Heart left ventricle (tissue), 16 donors: ENCODE measurements at regions not wholly inside any gene's neighbourhood (a gene's known extent, or its start where the extent isn't known, plus 50 kb on each side); places are given as distances from the start of the nearest gene placed in this dataset.

Source experiments
- ATAC-seq, 4 donors: fragments of 200-7000 bp; cut with Tn5 transposase; one replicate each; pipeline ENCODE4 v1.9.1; 2020 to 2022; ENCODE audit warnings: moderate library complexity in 4 of 4, mild to moderate bottlenecking in 3 of 4, moderate number of reproducible peaks in 1 of 4
- DNase-seq, 5 donors: peaks; one replicate each; pipeline ENCODE4 v3.0.0-alpha.2; 2020
- H3K27ac ChIP-seq, 12 donors: fragments of 200-600 bp; sonication (generic) in 4 of 12; one replicate each; pipeline versions ENCODE4 v1.5.0 to v1.8.0; 2016 to 2022; ENCODE audit warnings: mild to moderate bottlenecking in 2 of 12
- H3K27me3 ChIP-seq, 9 donors: fragments of 200-600 bp; sonication (generic) in 2 of 9; one replicate each; pipeline versions ENCODE4 v1.5.1 to v1.8.0; 2016 to 2022; ENCODE audit warnings: mild to moderate bottlenecking in 3 of 9
- H3K36me3 ChIP-seq, 9 donors: fragments of 200-600 bp; sonication (generic) in 2 of 9; one replicate each; pipeline versions ENCODE4 v1.5.0 to v1.8.0; 2018 to 2022; ENCODE audit warnings: mild to moderate bottlenecking in 2 of 9
- H3K4me1 ChIP-seq, 12 donors: fragments of 200-600 bp; sonication (generic) in 4 of 12; one replicate each; pipeline versions ENCODE4 v1.5.0 to v1.8.0; 2016 to 2022; ENCODE audit warnings: mild to moderate bottlenecking in 3 of 12
- H3K4me3 ChIP-seq, 12 donors: fragments of 200-600 bp; sonication (generic) in 4 of 12; one replicate each; pipeline versions ENCODE4 v1.5.0 to v1.8.0; 2017 to 2022; ENCODE audit warnings: mild to moderate bottlenecking in 9 of 12, moderate library complexity in 4 of 12
- H3K9me3 ChIP-seq, 12 donors: fragments of 200-600 bp; sonication (generic) in 4 of 12; one replicate each; pipeline versions ENCODE4 v1.5.0 to v1.8.0; 2016 to 2022; ENCODE audit warnings: mild to moderate bottlenecking in 1 of 12
- POLR2A ChIP-seq, 2 donors: fragments of 450-650 bp; IDR thresholded peaks; one replicate each; pipeline ENCODE4 v1.6.1; 2017; ENCODE audit warnings: antibody characterized with exemption in 2 of 2, mild to moderate bottlenecking in 2 of 2, moderate library complexity in 2 of 2
- WGBS, 4 donors: extraction: QIAGEN DNeasy Blood & Tissue Kit in 2 of 4; methylation state at CpG; one replicate each; pipeline versions ENCODE4 v1.1.5 to v1.1.7; 2013 to 2018; 5-methylcytosine and 5-hydroxymethylcytosine counted together
- intact Hi-C, 10 donors: fragments of 100-400 bp; cut with DNase I; formaldehyde crosslinking; loops; one replicate each; pipeline versions ENCODE4 v1.11.1 to v1.14.2; 2022
- TF ChIP-seq, protein P1 (sequence below), 12 donors: fragments of 200-600 bp; sonication (generic) in 4 of 12; IDR thresholded peaks; one replicate each; pipeline versions ENCODE4 v1.5.0 to v1.8.0; 2018 to 2022; ENCODE audit warnings: antibody characterized with exemption in 12 of 12, mild to moderate bottlenecking in 5 of 12
- donor health status: ischemic (EF 13 %, LVEDD 7.1; RV severe dilation, severe dysfunction).
- donor health status: healthy with polysubstance abuse.
- donor health status: DM: no; HTN: yes; CAD: no.
- donor health status: DM: no; HTN: no; CAD: no.
- donor health status: ischemic (EF 25% LVEDD 6.9; RV normal size, moderate dysfunction).
- donor health status: ischemic (EF 25% LVEDD 5.7; RV mildly dilated, moderate dysfunction).
- donor health status: healthy.
- donor health status: DM: yes; HTN: yes; CAD: no.
- donor health status: ischemic (EF 35%, LVEDD 5.7; RV mildly dilated, moderate dysfunction).
- donor health status: nonischemic (EF 11% LVEDD 7.7; RV severe dilation, severe dysfunction).
- donor health status: DM: yes; HTN: yes; CAD: no.
- donor health status: PGD.
- donor health status: ischemic (EF 29% LVEDD 5.4; RV normal size, mild dysfunction).
- donor health status: nonischemic (EF 23%, LVEDD 6.1; RV moderate dilation, normal function).

- DNase-seq = peak in 2 of 5 donors; percentile 19 to 40
- intact Hi-C loops = no loop called here
These were observed 141.6 kb upstream of the IL12B start for GRCh38 chr5:159471904-159472303.

DNA sequence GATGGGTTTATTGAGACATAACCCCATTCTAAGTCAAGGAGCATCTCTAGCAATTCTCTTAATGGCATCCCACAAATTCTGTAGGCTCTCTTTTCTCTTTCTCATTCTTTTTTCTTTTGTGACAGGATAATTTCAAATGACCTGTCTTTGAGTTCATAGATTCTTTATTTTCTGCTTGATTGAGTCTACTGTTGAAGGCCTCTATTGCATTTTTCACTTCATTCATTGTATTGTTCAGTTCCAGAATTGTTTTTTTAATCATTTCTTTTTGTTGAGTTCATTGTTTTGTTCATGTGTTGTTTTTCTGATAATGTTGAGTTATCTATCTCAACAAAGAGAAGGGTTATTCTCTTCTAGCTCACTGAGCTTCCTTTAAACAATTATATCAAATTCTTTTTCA lies 144.7 kb upstream of the IL12B start:
- no peak overlapping the region for H3K27ac ChIP-seq
- H3K4me3 ChIP-seq = no peak overlapping the region
- peaks cover 0 to 28% (median 14%) of the 10 kb centered on the region in 12 donors for H3K9me3 ChIP-seq
- intact Hi-C loops = no loop called here
- ATAC-seq (no peak), DNase-seq (no peak)
- no peaks in the 10 kb centered on the region for H3K36me3 ChIP-seq
- no peaks in the 10 kb centered on the region for H3K27me3 ChIP-seq
- peaks cover 0 to 1% (median 0%) of the 10 kb centered on the region in 12 donors for H3K4me1 ChIP-seq
- TF ChIP-seq, protein P1, sequence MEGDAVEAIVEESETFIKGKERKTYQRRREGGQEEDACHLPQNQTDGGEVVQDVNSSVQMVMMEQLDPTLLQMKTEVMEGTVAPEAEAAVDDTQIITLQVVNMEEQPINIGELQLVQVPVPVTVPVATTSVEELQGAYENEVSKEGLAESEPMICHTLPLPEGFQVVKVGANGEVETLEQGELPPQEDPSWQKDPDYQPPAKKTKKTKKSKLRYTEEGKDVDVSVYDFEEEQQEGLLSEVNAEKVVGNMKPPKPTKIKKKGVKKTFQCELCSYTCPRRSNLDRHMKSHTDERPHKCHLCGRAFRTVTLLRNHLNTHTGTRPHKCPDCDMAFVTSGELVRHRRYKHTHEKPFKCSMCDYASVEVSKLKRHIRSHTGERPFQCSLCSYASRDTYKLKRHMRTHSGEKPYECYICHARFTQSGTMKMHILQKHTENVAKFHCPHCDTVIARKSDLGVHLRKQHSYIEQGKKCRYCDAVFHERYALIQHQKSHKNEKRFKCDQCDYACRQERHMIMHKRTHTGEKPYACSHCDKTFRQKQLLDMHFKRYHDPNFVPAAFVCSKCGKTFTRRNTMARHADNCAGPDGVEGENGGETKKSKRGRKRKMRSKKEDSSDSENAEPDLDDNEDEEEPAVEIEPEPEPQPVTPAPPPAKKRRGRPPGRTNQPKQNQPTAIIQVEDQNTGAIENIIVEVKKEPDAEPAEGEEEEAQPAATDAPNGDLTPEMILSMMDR (IDR thresholded peaks at IDR 0.05) = no peak
- no peak for TF ChIP-seq POLR2A (IDR thresholded peaks at IDR 0.05)

More at GRCh38 chr5:159471904-159472303, 141.6 kb upstream of the IL12B start:
- H3K27ac ChIP-seq = no peak overlapping the region
- no peaks in the 10 kb centered on the region for H3K27me3 ChIP-seq
- peaks cover 0 to 7% (median 0%) of the 10 kb centered on the region in 12 donors for H3K4me1 ChIP-seq
- ATAC-seq = peak; percentile 45 to 77 (median 67)
- WGBS, 4 donors = 74 to 82% (median 80%) methylated on average over 2 of the region's 2 CpGs
- no peak overlapping the region for H3K4me3 ChIP-seq
- peaks cover 0 to 28% (median 14%) of the 10 kb centered on the region in 12 donors for H3K9me3 ChIP-seq
- no peaks in the 10 kb centered on the region for H3K36me3 ChIP-seq
- TF ChIP-seq POLR2A (IDR thresholded peaks at IDR 0.05) = no peak
- TF ChIP-seq, protein P1 (IDR thresholded peaks at IDR 0.05) = no peak

GRCh38 chr5:159478950-159479349 lies 148.7 kb upstream of the IL12B start:
- no peak for TF ChIP-seq POLR2A (IDR thresholded peaks at IDR 0.05)
- TF ChIP-seq, protein P1 (IDR thresholded peaks at IDR 0.05) = no peak
- DNase-seq (no peak), ATAC-seq (no peak)
- intact Hi-C loops = no loop called here
- Histone ChIP-seq H3K27me3 (no peaks in the 10 kb centered on the region), H3K9me3 (peaks cover 0 to 26% (median 14%) of the 10 kb centered on the region in 12 donors), H3K27ac (no peak overlapping the region), H3K4me3 (no peak overlapping the region), H3K36me3 (no peaks in the 10 kb centered on the region), H3K4me1 (no peaks in the 10 kb centered on the region)
- WGBS, 4 donors = 68 to 82% (median 74%) methylated on average over 1 of the region's 1 CpG

- no peak overlapping the region for H3K27ac ChIP-seq
- no peaks in the 10 kb centered on the region for H3K36me3 ChIP-seq
- no peak overlapping the region for H3K4me3 ChIP-seq
- no peak for DNase-seq
- no peaks in the 10 kb centered on the region for H3K27me3 ChIP-seq
- intact Hi-C loops = no loop called here
- TF ChIP-seq POLR2A (IDR thresholded peaks at IDR 0.05) = no peak
- TF ChIP-seq, protein P1 (IDR thresholded peaks at IDR 0.05) = no peak
- WGBS, 4 donors = 87 to 95% (median 92%) methylated on average over 2 of the region's 2 CpGs
- no peak for ATAC-seq
- H3K9me3 ChIP-seq = peaks cover 0 to 9% (median under 1%) of the 10 kb centered on the region in 12 donors
- no peaks in the 10 kb centered on the region for H3K4me1 ChIP-seq
These were observed 150.6 kb upstream of the IL12B start for GRCh38 chr5:159480849-159481248.
